Inferior parietal cortex (tissue), 1 donor: ENCODE measurements at regions not wholly inside any gene's neighbourhood (a gene's known extent, or its start where the extent isn't known, plus 50 kb on each side); places are given as distances from the start of the nearest gene placed in this dataset.

ENCODE experiments used
- DNase-seq: peaks from one replicate; pipeline ENCODE4 v3.0.0-alpha.2; 2016; ENCODE audit errors: extremely low spot score

DNA sequence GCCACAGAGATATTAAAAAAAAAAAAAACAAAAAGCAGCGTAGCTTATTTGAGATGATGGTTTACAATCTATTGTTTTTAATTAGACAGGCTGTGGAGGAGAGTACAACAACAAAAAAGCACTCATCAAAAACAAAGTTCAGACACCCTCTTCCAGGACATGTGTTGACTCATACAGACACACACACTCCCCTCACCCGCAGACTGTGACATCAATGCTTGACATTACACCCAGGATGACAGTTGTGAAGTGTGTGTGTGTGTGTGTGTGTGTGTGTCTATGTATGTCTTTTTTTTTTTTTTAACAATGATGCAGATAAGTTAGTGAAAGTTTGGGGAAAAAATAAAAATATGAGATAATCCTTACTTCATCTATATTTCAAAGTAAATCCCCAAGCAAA lies 303.6 kb downstream of the GPAM start:
- no peak for DNase-seq

DNA sequence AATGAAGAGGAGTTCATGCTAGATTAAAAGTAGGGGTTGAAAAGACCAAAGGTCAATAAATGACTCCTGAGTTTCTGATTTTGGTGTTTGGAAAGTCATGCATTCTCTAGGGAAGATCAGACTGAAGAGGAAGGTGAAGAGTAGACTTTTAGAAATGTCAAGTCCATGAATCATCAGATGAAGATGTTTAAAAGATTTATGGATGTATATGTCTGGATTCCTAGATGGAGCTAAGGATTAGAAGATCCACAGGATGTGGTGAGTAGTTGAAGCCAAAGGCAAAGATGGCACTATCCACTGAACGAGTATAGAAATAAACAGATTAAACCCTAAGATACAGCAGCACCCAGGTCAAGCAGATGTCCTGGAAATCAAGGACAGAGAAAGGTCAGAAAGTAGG lies 298.5 kb downstream of the GPAM start:
- no peak for DNase-seq

DNA sequence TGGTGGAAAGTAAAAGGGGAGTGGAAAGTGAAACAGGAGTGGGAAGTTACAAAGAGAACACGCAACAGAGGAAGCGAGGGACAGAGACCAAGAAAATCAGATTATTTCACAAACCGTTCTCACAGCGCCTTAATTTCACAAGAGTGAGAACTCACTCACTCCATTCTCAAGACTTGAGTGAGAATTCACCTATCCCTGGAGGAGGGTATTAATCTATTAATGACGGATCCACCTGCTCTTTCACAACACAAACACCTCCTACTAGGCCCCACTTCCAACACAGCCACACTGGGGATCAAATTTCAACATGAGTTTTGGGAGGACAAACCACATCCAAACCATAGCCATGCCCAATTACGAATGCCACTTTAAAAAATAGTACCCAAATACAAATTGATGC lies 297.6 kb downstream of the GPAM start:
- DNase-seq = no peak

DNA sequence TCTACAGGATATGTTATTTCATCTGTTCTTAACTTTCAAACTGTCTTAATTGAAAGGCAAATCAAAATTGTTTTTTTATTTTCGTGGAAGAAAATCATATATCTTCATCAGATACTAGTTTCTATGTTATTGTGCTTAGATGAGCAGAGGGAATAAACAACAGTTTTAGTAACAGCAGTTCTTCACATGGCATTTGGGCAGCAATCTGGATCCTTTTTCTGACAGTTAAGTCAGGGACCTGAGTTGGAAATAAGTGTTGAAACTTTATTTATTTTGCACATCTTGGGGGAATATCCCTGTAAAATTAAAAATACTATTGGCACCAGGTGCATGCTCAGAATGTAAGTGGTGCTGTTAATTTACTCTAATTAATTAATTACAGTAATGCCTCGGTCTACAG lies 296.3 kb downstream of the GPAM start:
- DNase-seq = no peak

DNA sequence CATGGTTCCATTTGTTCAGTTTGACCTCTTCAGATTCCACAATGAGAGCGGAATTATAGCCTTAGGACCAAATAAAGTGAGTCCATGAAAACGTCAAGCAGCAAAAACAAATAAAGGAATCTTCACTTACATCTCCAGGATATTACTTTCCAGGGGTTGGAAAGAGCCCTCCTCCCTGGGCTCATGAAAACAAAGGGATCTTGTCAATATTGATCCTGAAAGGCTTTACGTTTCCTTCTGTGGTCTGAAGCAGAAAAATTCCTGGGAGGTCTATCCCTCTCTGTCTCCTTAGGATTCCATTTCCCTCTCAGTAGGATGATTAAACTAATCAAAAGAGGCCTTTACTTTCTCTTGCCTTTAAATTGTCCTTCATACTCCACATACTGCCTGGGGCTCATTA lies 293.5 kb downstream of the GPAM start:
- no peak for DNase-seq

DNA sequence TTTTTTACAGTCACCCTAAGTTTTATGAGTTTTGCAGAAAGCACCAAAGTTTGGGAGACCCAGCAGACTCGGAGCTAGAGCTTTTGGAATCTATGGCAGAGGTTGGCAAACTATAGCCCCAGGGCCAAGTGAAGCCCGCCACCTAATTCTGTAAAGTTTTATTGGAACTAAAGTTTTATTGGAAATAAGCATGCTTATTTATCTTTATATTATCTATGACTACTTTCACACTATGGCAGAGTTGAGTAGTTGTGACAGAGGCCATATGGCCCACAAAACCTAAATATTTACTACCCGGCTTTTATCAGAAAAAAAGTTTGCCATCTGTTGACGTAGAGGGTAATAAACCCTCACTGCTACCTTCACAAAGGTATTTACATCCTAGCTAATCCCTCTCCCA lies 267.6 kb downstream of the GPAM start:
- DNase-seq = no peak

DNA sequence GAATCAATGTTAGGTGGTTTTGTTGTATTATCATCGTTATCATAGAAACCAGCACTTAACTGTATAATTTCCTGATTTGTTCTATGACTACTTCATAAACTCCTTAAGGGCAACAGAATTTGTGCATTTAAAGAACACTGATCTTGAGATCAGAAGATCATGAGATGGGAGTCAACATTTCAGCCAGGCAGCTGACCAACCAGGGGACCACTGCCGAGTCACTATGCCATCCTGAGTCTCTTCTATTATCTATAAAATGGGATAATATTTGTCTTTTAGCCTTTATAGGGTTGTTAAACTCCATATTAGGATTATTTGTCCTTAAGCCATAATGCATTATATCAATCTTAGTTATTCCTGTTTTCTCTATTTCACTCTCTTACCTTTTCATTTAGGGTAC lies 261.7 kb downstream of the GPAM start:
- DNase-seq = no peak

DNA sequence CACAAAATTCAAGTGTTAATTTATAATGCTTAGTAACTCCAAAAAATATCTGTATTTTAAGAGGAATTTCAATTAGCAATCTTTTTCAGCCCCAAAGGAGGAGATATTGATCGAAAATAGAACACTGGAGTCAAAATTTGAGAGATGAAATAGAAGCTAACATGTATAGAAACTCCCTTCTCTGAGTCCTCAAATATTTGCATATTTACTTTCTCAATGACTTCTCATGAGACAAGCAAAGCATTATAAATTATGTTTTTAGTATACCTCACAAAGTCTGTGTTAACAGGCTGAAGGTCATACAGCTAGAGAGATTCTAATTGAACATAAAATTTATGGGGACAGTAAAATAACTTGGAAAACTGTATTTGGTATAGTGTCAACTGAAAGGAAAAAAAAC lies 260.5 kb downstream of the GPAM start:
- no peak for DNase-seq

DNA sequence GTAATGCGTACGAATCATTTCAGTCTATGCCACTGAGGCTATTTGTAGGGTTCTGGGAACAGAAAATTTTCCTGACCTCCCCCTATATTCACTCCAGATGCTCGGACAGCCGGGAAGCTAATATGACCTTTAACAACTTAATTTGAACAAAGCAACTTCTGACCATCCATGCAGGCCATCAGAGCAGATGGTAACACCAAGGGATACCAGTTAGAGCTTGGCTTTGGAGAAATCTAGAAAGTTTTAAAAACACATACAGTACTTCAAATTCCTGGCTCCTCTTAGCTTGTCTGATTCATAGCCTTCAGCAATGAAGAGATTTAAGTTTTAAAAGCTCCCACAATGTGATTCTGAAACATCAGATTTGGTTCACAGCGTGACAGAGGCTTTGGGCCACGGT lies 257.3 kb downstream of the GPAM start:
- no peak for DNase-seq

DNA sequence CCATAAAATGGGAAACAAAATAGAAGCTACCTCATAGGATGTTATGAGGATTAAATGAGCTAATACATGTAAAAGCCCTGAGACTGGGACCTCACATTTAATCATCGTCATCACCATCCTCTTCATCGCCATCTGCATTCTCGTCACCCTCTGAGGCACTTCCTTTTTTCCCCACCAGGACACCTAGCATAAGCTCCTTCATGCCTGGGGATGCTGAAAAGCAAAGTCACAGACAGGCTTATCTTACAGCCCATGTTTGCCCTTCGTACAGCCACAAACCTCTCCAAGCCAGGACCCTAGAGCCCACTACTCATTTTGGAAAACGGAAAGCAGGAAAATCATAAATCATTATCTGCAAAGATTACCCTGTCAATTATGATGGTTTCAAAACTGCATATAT lies 249.6 kb downstream of the GPAM start:
- DNase-seq = no peak

DNA sequence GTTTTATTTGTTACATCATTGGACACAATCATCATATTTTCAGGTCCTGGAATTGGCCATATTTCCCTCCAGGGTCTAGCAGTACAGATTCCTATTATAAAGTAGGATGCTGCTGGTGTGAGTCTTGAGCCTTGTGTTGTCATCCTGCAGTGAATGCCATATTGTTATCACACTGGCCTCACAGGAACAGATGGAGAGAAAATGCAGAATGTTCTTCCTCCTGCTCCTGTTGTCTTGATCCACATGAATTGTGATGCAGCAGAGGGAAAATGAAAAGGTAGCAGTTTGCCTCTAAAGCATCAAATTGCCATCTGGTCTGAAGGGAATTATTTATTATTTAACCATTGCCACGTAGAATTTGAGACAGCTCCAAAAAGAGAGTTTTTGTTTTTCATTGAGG lies 248.6 kb downstream of the GPAM start:
- DNase-seq = no peak

DNA sequence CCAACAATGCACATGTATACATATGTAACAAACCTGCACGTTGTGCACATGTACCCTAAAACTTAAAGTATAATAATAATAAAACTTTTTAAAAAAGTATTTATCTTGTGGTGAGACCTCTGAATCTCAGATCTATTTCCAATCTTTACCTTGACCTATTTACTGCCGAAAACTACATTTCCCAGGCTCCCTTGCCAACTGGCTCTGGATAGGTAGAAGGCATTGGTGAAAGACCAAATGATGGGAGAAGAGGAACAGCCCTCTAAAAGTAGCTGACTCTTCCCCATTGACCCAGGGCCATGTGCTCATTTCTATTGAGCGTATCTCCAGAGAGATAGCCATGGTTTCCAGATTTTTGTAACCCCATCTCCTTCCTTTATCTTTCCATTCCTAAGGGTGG lies 247.4 kb downstream of the GPAM start:
- DNase-seq = no peak

DNA sequence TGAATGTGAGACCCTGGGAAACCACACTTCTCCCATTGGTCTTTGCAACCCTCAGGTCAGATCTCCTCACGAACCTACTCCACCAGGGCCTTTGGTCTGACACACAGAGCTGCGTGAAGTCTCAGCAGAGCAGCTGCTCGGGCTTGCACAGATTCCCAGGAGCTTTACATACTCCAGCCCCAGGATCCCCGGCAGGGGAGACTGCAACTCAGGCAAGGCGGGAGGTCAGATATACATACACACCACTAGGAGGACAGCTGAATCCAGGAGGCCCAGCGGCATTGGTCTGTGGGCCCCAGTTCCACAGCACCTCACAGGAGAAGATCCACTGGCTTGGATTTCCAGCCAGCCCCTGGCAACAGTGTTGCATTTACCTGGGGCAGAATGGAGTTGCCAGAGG lies 239.2 kb downstream of the GPAM start:
- DNase-seq = no peak

DNA sequence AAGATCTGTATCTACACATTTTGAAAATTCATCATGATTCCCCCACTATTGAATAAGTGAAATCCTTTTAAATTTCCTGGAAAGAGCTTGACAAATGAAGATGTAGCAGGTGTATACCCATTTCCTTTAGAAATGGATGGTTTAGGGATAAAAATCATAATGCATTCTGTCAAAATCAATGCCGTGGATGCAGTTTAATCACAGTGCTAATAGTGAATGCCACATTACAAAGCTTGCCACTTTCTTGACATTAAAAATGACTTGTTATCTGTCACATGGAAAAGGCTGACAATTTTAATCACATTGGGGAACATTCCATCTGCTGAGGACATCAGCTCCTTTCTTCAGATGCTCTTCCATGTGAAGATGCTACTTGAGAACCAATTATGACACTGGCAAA lies 229.6 kb downstream of the GPAM start:
- DNase-seq = no peak

DNA sequence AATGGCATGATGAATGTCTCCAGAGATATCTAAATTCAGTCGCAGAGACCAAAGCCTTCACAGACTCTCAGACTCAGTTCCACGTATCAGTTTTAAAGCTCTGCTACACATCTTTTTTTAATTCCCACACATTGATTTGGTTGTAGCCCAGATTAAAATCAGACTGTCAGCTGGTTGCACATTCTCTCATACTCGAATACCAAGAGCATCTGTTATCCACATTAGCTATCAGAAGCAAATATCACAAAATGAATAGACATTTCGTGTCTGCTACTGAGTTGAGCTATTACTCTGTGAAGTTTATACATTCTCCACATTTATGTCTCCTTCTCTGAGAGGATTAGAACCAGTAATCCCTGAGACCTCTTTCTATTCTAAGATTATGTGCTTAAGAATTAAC lies 229.2 kb downstream of the GPAM start:
- DNase-seq = no peak

DNA sequence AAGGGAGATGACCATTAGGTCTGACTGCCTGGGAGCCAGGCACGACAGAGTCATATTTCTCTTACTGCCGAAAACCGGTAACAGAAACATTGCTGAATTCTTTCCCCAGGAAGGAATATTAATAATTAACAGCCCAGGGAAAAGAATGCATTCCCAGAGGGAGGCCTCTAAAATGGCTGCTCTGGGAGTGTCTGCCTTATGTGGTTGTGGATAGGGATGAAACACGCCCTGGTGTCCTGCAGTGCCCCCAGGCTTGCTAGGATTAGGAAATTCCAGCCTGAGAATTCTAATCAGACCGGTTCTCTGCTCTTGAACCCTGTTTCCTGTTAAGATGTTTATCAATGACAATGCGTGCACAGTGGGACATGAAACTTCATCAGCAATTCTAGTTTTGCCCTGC lies 226.7 kb downstream of the GPAM start:
- DNase-seq = no peak

DNA sequence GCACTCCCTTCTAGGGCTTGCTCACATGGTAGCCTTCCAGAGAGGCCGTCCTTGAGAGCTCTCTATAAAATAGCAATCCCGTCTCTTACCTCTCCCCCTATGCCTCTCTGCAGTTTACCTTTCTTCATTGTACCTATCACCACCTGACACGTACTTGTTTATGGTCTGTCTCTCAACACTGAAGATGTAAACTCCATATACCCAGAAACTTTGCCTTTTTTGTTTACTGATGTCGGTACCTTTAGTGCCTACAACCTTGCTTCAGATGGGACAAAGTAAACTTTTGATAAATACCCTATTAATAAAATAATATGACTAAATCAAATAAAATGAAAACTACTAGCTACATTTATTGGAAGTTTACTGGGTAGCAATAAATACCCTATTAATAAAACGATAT lies 220.6 kb downstream of the GPAM start:
- no peak for DNase-seq

DNA sequence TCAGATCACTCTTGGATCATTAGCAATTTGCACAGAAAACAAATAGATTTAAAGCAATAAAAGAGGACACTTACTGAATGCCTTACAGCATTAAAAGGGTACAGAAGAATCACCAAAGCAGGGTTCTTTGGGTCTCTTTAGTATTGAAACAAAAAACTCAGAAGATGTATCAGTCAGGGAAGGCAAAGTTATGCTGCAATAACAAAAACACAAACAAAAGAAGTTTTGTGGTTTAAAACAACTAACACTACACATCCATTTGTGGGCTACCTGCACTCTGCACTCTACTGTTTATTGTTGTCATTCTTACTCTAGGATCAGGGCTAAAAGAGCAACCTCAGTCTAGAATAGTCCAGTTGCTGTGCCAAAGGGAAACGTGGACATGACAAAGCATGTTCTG lies 216.4 kb downstream of the GPAM start:
- DNase-seq = no peak

DNA sequence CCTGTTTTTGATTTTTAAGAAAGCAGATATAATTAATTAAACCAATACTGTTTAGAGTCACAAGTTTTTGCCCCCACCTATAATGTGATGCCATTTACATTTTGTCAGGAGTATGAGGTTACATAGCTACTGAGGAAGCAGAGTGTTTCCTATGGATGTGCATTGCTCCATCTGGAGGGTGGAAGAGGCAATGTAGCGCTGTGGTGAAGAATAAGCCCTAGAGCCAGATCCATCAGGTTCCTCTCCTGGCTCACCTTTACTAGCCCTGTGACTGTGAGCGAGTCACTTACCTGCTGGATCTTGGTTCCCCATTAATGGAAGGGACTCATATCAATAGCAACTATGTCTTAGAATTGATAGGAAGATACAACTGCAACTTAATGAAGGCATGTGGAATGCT lies 216.0 kb downstream of the GPAM start:
- DNase-seq = no peak

DNA sequence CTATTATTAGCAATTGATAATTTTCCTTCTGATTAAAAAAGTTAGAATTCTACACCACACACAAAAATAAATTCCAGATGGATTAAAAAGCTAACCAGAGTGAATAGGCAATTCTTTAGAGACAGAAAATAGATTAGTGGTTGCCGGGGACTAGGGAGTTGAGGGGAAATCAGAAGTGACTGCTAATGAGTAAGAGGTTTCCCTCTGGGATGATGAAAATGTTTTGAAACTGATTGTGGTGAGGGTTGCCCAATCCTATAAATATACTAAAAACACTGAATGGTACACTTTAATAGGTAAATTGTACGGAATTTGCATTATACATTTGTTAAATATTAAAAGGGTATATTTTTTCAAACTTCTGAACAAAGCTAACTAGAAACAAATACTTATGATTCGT lies 214.9 kb downstream of the GPAM start:
- no peak for DNase-seq

DNA sequence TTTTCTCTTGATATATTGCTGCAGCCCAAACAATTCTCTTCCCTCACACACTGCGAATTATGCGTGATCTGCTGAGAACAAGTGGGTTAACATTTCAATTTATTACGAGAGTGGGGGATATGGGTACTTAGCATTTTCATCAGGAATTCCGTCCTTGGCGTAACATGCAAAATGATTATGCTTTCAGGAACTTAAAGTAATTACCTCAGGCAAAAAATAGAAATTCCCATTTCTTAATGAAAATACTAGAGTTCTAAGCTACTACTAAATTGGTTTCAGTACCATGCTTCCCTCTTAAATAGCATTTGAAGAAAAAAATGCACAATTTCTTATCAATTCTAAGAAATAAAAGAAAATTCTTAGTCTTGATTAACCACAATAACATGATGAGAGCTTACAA lies 213.5 kb downstream of the GPAM start:
- no peak for DNase-seq

DNA sequence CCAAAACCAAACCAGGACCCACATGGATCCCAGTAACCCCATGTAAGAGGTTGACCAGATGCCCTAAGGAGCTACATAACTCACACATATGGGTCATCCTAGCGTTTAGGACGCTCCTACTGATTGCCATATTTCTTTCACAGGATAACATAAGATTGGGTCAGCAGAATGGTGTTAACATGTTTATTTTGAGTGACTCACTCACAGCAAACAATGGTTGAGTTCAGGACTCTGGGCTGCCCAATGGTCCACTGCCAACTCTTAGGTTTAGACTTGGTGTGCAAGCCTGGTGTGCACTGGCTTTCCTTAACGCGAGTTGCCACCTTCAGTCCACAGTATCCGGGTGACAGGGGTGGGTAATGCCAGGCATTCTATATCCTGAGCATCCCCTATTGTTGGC lies 211.5 kb downstream of the GPAM start:
- DNase-seq = no peak

DNA sequence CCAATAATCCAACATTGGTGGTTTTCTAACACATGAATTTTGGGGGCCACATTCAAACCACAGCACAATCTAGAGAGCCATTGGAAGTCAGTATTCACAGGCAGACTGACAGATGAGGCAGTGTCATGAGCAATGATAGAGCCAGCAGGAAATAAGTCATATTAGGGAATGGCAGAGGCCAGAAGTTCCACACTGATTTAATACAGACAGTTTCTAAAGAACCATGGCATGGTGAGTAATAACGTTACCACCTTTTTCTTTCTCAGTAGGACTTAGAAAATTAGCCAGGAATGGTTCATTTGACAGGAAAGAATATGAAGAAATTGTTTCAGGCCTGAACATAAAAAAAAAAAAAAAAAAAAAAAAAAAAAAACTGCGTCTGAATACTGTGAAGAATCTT lies 210.3 kb downstream of the GPAM start:
- no peak for DNase-seq

DNA sequence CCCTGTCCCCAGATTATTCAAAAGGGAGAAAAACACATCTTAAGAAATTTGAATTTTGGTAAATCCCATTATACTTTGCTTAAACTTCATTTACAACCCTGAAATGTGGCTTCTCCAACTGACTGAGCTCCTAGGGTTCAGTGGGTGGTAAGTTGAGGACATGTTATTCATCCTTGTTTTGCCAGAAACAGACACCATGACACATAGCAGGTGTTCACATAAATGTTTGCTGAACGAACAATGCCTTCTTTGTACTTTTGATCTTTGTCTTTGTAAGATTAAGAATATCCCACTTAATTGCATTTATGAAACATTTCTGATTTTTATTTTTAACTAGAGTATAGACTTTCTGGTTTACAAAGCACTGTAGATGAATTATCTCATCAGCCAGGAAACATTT lies 209.7 kb downstream of the GPAM start:
- no peak for DNase-seq

DNA sequence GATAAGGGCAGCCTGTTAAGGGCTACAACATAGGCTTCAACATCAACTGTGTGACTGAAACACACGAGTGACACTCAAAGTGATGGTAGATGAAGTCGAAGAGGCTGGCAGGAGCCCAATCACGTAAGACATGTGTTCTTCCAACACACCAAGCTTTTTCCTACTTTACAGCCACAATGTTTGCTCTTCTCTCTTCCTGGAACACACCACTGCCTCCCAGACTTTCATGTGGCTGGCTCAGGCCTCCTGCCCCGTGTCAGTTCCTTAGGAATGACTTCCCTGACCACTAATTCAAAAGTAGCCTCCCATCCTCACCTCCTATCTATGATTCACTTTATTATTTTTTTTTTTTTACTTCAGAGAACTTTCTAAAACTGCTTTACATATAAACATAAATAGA lies 209.2 kb downstream of the GPAM start:
- no peak for DNase-seq
